ENCODE measurements at regions not wholly inside any gene's neighbourhood (a gene's known extent, or its start where the extent isn't known, plus 50 kb on each side); places are given as distances from the start of the nearest gene placed in this dataset.

DNA sequence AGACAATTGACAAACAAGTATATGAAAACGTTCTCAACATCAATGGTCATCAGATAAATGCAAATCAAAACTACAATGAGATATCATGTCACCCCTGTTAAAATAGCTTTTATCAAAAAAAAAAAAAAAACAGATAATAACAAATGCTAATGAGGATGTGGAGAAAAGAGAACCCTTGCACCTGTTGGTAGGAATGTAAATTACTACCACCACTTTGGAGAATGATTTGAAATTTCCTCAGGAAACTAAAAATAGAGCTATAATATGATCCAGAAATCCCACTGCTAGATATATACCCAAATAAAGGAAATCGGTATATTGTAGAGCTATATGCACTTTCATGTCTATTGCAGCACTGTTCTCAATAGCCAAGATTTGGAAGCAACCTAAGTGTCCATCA, 470.6 kb upstream of the FSTL5 start:
- intact Hi-C loops (cut with micrococcal nuclease; ENCODE audit: unreplicated experiment) (no loop called here), in situ Hi-C loops (cut with MboI) (no loop called here)
- Histone ChIP-seq H3K79me2 (ENCODE audit: control insufficient read depth, insufficient read depth, low read length) (no peaks in the 10 kb centered on the region), H4K20me1 (ENCODE audit: control insufficient read depth, insufficient read depth) (no peaks in the 10 kb centered on the region), H2AFZ (ENCODE audit: control insufficient read depth, low read depth, low read length) (no peak overlapping the region), H3K9ac (ENCODE audit: control insufficient read depth, insufficient read depth, low read length) (no peak overlapping the region), H3K4me1 (ENCODE audit: control insufficient read depth, insufficient read depth, low read length) (no peaks in the 10 kb centered on the region), H3K4me2 (ENCODE audit: control insufficient read depth, insufficient read depth) (no peak overlapping the region), H3K9me3 (replicated peaks; ENCODE audit: control insufficient read depth, insufficient read depth, low read length) (no peaks in the 10 kb centered on the region), H3K27ac (ENCODE audit: control insufficient read depth, insufficient read depth) (no peak overlapping the region), H3K36me3 (ENCODE audit: control insufficient read depth in 2 of 2, insufficient read depth in 2 of 2, low read length in 1 of 2) (no peaks in the 10 kb centered on the region), H3K27me3 (replicated peaks in 1 of 2; ENCODE audit: control insufficient read depth in 2 of 2, insufficient read depth in 2 of 2, low read length in 1 of 2) (no peaks in the 10 kb centered on the region), H3K4me3 (no peak overlapping the region)
- POLR2A ChIA-PET, result interaction anchor here (0.6 kb wide), 1 partner anchor 245 kb away, joined by 3 read pairs; no protein-coding TSS in a partner anchor
- no peak for TF ChIP-seq CHD4 (IDR thresholded peaks at IDR 0.05)
- TF ChIP-seq SMARCA5 (IDR thresholded peaks at IDR 0.05), result no peak
- TF ChIP-seq CHD1 (IDR thresholded peaks at IDR 0.05; ENCODE audit: low read depth, low read length), result no peak
- TF ChIP-seq ZNF622 (IDR thresholded peaks at IDR 0.05), result no peak
- no peak for TF ChIP-seq RB1 (IDR thresholded peaks at IDR 0.05; ENCODE audit: borderline replicate concordance)
- no peak for TF ChIP-seq ETV6 (conservative IDR thresholded peaks at IDR 0.05 in 1 of 2, IDR thresholded peaks at IDR 0.05 in 1 of 2; ENCODE audit: borderline replicate concordance in 1 of 2, low read depth in 1 of 2)
- no peak for TF ChIP-seq FOS (IDR thresholded peaks at IDR 0.05; ENCODE audit: borderline replicate concordance, extremely low read depth, insufficient read length)
- TF ChIP-seq, protein P1, sequence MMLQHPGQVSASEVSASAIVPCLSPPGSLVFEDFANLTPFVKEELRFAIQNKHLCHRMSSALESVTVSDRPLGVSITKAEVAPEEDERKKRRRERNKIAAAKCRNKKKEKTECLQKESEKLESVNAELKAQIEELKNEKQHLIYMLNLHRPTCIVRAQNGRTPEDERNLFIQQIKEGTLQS (IDR thresholded peaks at IDR 0.05; ENCODE audit: borderline replicate concordance, extremely low read depth, low read depth, low read length), result no peak
- TF ChIP-seq KLF5 (IDR thresholded peaks at IDR 0.05; ENCODE audit: partially characterized antibody), result no peak
- TF ChIP-seq, protein P2, sequence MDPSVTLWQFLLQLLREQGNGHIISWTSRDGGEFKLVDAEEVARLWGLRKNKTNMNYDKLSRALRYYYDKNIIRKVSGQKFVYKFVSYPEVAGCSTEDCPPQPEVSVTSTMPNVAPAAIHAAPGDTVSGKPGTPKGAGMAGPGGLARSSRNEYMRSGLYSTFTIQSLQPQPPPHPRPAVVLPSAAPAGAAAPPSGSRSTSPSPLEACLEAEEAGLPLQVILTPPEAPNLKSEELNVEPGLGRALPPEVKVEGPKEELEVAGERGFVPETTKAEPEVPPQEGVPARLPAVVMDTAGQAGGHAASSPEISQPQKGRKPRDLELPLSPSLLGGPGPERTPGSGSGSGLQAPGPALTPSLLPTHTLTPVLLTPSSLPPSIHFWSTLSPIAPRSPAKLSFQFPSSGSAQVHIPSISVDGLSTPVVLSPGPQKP (IDR thresholded peaks at IDR 0.05; ENCODE audit: low read depth, low read length), result no peak
- TF ChIP-seq, protein P3, sequence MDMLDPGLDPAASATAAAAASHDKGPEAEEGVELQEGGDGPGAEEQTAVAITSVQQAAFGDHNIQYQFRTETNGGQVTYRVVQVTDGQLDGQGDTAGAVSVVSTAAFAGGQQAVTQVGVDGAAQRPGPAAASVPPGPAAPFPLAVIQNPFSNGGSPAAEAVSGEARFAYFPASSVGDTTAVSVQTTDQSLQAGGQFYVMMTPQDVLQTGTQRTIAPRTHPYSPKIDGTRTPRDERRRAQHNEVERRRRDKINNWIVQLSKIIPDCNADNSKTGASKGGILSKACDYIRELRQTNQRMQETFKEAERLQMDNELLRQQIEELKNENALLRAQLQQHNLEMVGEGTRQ (IDR thresholded peaks at IDR 0.05; ENCODE audit: borderline replicate concordance, low read depth, low read length), result no peak
- RAD21 ChIA-PET (ENCODE audit: unreplicated experiment), result interaction anchor here (0.7 to 1.5 kb wide), 2 partner anchors 56 to 135 kb away, joined by 3 read pairs; no protein-coding TSS in a partner anchor
- CTCF ChIA-PET, result no interaction called here
- 34% methylated on average over 2 of the region's 2 CpGs for WGBS (ENCODE audit: insufficient coverage, insufficient replicate concordance, low lambda C conversion rate, missing lambda C conversion rate)
- ATAC-seq (no peak), DNase-seq (ENCODE audit: low read depth, low spot score) (no peak), FAIRE-seq (no peak)
- SMC1A ChIA-PET (ENCODE audit: uncharacterized antibody, unreplicated experiment), result interaction anchor here (0.6 kb wide), 1 partner anchor 249 kb away, joined by 4 read pairs; no protein-coding TSS in a partner anchor
- no TSS peak for BruUV-seq (replicated peaks)

Measured in GM12878 (cell line).